Mesodermal cell (in vitro differentiated cells): ENCODE measurements at regions not wholly inside any gene's neighbourhood (a gene's known extent, or its start where the extent isn't known, plus 50 kb on each side); places are given as distances from the start of the nearest gene placed in this dataset.

ENCODE experiments used
- H3K27ac ChIP-seq: 2 replicates; pipeline ENCODE4 v1.7.0; 2013; ENCODE audit warnings: mild to moderate bottlenecking, low read depth, low read length, moderate library complexity; ENCODE audit not compliant: severe bottlenecking
- H3K36me3 ChIP-seq: 2 replicates; pipeline ENCODE4 v1.7.1; 2013; ENCODE audit warnings: mild to moderate bottlenecking, low read length, moderate library complexity; ENCODE audit not compliant: control insufficient read depth, insufficient read depth
- H3K4me1 ChIP-seq: one replicate; pipeline ENCODE4 v1.7.1; 2013; ENCODE audit warnings: mild to moderate bottlenecking, low read length; ENCODE audit not compliant: insufficient read depth, control insufficient read depth, poor library complexity, severe bottlenecking
- H3K4me3 ChIP-seq: 2 replicates; pipeline ENCODE4 v1.7.0; 2013; ENCODE audit warnings: low read length, control low read depth, mild to moderate bottlenecking; ENCODE audit not compliant: insufficient read depth, poor library complexity, severe bottlenecking; ENCODE audit errors: extremely low read depth
- H3K9me3 ChIP-seq: 2 replicates; pipeline ENCODE4 v1.7.1; 2013; ENCODE audit warnings: mild to moderate bottlenecking, low read length, moderate library complexity; ENCODE audit not compliant: control insufficient read depth
- WGBS, 2 experiments: methylation state at CpG; one replicate each; pipeline ENCODE4 v1.1.5; 2013; ENCODE audit warnings: missing lambda C conversion rate in 2 of 2; ENCODE audit not compliant: insufficient coverage in 2 of 2; 5-methylcytosine and 5-hydroxymethylcytosine counted together

DNA sequence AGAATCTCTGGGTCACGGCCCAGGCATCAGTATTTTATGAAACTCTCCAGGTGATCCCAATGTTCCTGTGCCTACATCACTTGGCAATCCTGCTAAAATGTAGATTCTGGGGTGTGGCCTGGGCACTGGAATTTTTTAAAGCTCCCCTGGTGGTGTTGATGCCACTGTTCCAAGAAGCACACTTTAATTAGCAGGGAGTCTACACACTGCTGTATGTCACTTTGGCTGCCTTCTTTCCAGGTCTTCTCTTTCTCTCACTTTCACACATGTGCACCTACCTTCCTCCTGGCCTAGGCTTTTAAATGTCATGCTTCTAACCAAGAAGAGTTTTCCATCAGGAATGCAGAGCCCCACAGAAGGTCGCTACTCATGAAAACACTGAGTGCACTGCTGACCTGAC is 136.0 kb upstream of the ALDH1B1 start:
- no peaks in the 10 kb centered on the region for H3K4me1 ChIP-seq
- no peaks in the 10 kb centered on the region for H3K36me3 ChIP-seq
- no peak overlapping the region for H3K27ac ChIP-seq
- WGBS, 2 experiments = 92 to 93% methylated on average over 1 to 2 of the region's 2 CpGs
- no peaks in the 10 kb centered on the region for H3K9me3 ChIP-seq
- no peak overlapping the region for H3K4me3 ChIP-seq

GRCh38 chr9:38255599-38255998 is 136.9 kb upstream of the ALDH1B1 start:
- H3K36me3 ChIP-seq = no peaks in the 10 kb centered on the region
- H3K9me3 ChIP-seq = no peaks in the 10 kb centered on the region
- H3K27ac ChIP-seq = no peak overlapping the region
- no peaks in the 10 kb centered on the region for H3K4me1 ChIP-seq
- no peak overlapping the region for H3K4me3 ChIP-seq
- WGBS, 2 experiments = 77 to 96% methylated on average over 2 to 3 of the region's 3 CpGs

DNA sequence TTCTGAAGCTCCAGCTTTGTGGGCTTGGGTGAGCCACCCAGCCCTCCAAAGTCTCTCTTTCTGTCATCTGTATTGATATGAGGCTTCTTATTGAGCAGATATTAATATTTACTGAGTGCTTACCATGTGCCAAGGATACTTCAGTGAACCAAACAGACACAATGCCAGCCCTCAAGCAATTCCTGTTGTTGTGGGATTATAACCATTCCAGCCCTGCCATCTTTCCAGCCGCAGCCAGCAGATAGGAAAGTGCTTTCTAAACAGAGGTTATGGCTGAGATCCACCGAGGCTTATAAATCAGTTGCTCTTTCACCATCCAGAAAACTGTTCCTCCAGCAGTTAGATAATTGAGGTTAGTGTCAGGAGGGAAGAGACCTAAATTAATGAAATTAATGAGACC is 137.7 kb upstream of the ALDH1B1 start:
- no peak overlapping the region for H3K4me3 ChIP-seq
- H3K9me3 ChIP-seq = no peaks in the 10 kb centered on the region
- no CpG with 5 or more reads among the region's 2 CpGs for WGBS, 2 experiments
- H3K36me3 ChIP-seq = no peaks in the 10 kb centered on the region
- H3K27ac ChIP-seq = no peak overlapping the region
- no peaks in the 10 kb centered on the region for H3K4me1 ChIP-seq

DNA sequence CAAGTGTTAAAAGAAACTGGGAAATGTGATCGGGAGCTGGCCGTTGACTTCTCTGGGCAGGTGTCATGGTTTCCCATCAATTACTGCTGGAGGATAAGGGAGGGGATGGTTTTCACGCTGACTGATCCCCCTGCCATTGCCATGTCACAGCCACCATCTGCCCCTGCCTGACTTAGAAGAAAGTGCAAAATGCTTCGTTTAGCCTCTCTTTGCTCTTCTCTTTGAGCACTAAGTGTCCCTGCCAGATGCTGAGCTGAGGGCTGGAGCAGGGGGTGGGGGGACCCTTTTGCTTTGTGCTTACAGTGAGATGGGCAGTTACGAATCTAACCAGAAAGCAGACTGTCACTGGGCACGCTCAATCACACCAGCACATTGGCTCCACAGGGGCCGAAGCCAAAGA is 138.4 kb upstream of the ALDH1B1 start:
- Histone ChIP-seq H3K4me1 (no peaks in the 10 kb centered on the region), H3K9me3 (no peaks in the 10 kb centered on the region), H3K4me3 (no peak overlapping the region), H3K27ac (no peak overlapping the region), H3K36me3 (no peaks in the 10 kb centered on the region)
- 71 to 86% methylated on average over 3 to 4 of the region's 7 CpGs for WGBS, 2 experiments

GRCh38 chr9:38253200-38253599 is 139.3 kb upstream of the ALDH1B1 start:
- H3K27ac ChIP-seq = no peak overlapping the region
- no peaks in the 10 kb centered on the region for H3K36me3 ChIP-seq
- no peaks in the 10 kb centered on the region for H3K4me1 ChIP-seq
- no peak overlapping the region for H3K4me3 ChIP-seq
- 93 to 95% methylated on average over 6 to 7 of the region's 7 CpGs for WGBS, 2 experiments
- H3K9me3 ChIP-seq = no peaks in the 10 kb centered on the region

GRCh38 chr9:38251036-38251860 is 141.3 kb upstream of the ALDH1B1 start:
- H3K4me1 ChIP-seq = no peaks in the 10 kb centered on the region
- WGBS, 2 experiments = 76 to 79% methylated on average over 2 of the region's 3 CpGs
- H3K9me3 ChIP-seq = no peaks in the 10 kb centered on the region
- no peak overlapping the region for H3K27ac ChIP-seq
- H3K4me3 ChIP-seq = no peak overlapping the region
- no peaks in the 10 kb centered on the region for H3K36me3 ChIP-seq

- Histone ChIP-seq H3K4me3 (no peak overlapping the region), H3K4me1 (no peaks in the 10 kb centered on the region), H3K36me3 (no peaks in the 10 kb centered on the region), H3K9me3 (no peaks in the 10 kb centered on the region), H3K27ac (no peak overlapping the region)
- 81 to 82% methylated on average over 8 to 10 of the region's 10 CpGs for WGBS, 2 experiments
Observed at GRCh38 chr9:38250279-38251035, 142.0 kb upstream of the ALDH1B1 start.

DNA sequence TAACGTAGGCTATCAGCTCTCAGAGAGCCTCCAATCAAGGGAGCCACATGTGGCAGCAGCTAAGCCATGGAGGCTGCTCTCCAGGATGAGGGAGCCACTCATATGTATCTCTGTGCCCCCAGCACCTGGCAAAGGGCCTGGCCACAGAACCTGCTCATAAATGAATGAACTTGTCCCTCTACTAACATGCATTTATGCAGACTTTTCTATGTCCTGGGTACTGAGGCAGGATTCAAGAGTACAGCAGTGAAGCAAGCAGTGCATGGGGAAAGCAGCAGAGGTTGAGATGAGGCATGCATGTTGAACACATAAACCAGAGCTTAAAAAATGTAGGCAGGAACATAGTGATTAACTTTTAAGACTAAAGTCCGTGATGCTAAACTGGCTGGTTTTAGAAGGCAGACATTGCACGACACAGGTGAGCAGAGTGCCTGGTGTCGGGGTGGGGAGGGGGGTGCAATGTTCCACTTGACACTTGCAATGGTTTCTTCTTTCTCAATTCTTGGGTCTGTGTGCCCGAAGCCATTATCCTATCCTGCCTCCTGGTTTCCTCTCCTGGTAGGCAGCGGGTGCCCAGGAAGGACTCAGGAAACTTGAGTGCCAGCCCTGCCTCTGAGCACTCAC is 142.8 kb upstream of the ALDH1B1 start:
- no peaks in the 10 kb centered on the region for H3K4me1 ChIP-seq
- H3K4me3 ChIP-seq = no peak overlapping the region
- 78 to 81% methylated on average over 6 of the region's 6 CpGs for WGBS, 2 experiments
- H3K27ac ChIP-seq = no peak overlapping the region
- no peaks in the 10 kb centered on the region for H3K9me3 ChIP-seq
- no peaks in the 10 kb centered on the region for H3K36me3 ChIP-seq

- Histone ChIP-seq H3K36me3 (no peaks in the 10 kb centered on the region), H3K9me3 (no peaks in the 10 kb centered on the region), H3K4me3 (no peak overlapping the region), H3K4me1 (no peaks in the 10 kb centered on the region), H3K27ac (no peak overlapping the region)
- no CpG with 5 or more reads among the region's 3 CpGs for WGBS, 2 experiments
Observed at GRCh38 chr9:38249049-38249448, 143.5 kb upstream of the ALDH1B1 start.

- Histone ChIP-seq H3K36me3 (no peaks in the 10 kb centered on the region), H3K9me3 (no peaks in the 10 kb centered on the region), H3K4me3 (no peak overlapping the region), H3K27ac (no peak overlapping the region), H3K4me1 (no peaks in the 10 kb centered on the region)
- WGBS, 2 experiments = 91 to 93% methylated on average over 5 to 7 of the region's 7 CpGs
Observed at GRCh38 chr9:38246833-38247232, 145.7 kb upstream of the ALDH1B1 start.
